ENCODE measurements at regions not wholly inside any gene's neighbourhood (a gene's known extent, or its start where the extent isn't known, plus 50 kb on each side); places are given as distances from the start of the nearest gene placed in this dataset.

DNA sequence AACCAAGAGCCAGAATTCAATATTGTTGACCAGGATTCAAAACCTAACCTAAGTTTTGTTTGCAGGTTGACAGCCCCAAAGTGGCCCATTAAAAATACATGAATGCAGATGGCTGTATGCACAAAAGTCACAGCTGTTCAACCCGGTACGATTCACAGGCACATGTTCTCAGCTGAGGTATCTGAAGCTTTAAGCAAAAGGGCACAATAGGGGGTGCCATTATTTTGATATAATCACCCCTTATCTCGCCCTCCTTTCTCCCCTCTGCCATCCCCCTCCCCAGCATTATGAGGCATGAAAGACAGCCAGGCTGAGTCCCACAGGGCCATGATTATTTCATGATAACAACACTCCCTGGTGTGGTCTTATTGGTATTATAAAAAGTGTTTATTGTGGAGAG, 264.9 kb downstream of the EBLN2 start:
- Histone ChIP-seq H2BK15ac (ENCODE audit: low read length) (no peak overlapping the region), H2AFZ (ENCODE audit: low read length) (no peak overlapping the region), H3K4ac (replicated peaks; ENCODE audit: insufficient read length, low read depth, low read length) (no peak overlapping the region), H2BK20ac (ENCODE audit: low read length) (no peak overlapping the region), H3K56ac (replicated peaks; ENCODE audit: insufficient read length, low read depth, low read length) (no peak overlapping the region), H3K4me1 (replicated peaks in 1 of 4; ENCODE audit: control insufficient read depth in 3 of 4, insufficient read depth in 4 of 4, low read length in 3 of 4) (peaks cover 0 to 4% (median 1%) of the 10 kb centered on the region in 4 experiments; a peak in 2 of 7 replicates), H3K9ac (replicated peaks in 1 of 4; ENCODE audit: extremely low read depth in 1 of 4, low read depth in 3 of 4, low read length in 3 of 4) (no peak overlapping the region), H2BK12ac (ENCODE audit: low read depth, low read length) (no peak overlapping the region), H4K91ac (replicated peaks; ENCODE audit: insufficient read length, low read length) (no peak overlapping the region), H3K27me3 (replicated peaks in 1 of 4; ENCODE audit: control insufficient read depth in 3 of 4, extremely low read depth in 1 of 4, insufficient read depth in 3 of 4, low read length in 3 of 4) (no peaks in the 10 kb centered on the region), H3K4me3 (ENCODE audit: extremely low read depth in 1 of 4, insufficient read depth in 2 of 4, low read depth in 3 of 4, low read length in 4 of 4) (no peak overlapping the region), H2AK5ac (ENCODE audit: low read depth, low read length) (no peak overlapping the region), H3K9me3 (ENCODE audit: insufficient read depth in 2 of 2, low read depth in 1 of 2, low read length in 1 of 2) (no peaks in the 10 kb centered on the region; a peak in 1 of 4 replicates), H3K23me2 (ENCODE audit: low read depth, low read length) (no peaks in the 10 kb centered on the region), H2BK5ac (ENCODE audit: low read depth, low read length) (no peak overlapping the region), H3K79me2 (ENCODE audit: control insufficient read depth in 1 of 2, insufficient read depth in 2 of 2, low read length in 2 of 2) (no peaks in the 10 kb centered on the region), H3K23ac (ENCODE audit: insufficient read length) (no peak overlapping the region), H4K5ac (ENCODE audit: insufficient read length, low read depth, low read length) (no peak overlapping the region), H3K27ac (ENCODE audit: low read depth, low read length) (no peak overlapping the region), H2BK120ac (replicated peaks; ENCODE audit: low read depth, low read length) (no peak overlapping the region), H4K8ac (ENCODE audit: extremely low read depth, insufficient read depth, low read length) (no peak overlapping the region), H3K4me2 (ENCODE audit: insufficient read depth in 1 of 2, low read depth in 2 of 2, low read length in 2 of 2) (no peak overlapping the region), H3K36me3 (ENCODE audit: control insufficient read depth in 2 of 4, insufficient read depth in 4 of 4, low read length in 3 of 4) (no peaks in the 10 kb centered on the region), H3K18ac (ENCODE audit: extremely low read depth, low read length) (no peak overlapping the region), H3K14ac (ENCODE audit: insufficient read length) (no peak overlapping the region), H4K20me1 (replicated peaks in 1 of 2; ENCODE audit: control insufficient read depth in 1 of 2, insufficient read depth in 2 of 2, low read length in 2 of 2) (no peaks in the 10 kb centered on the region), H3K79me1 (ENCODE audit: low read depth, low read length) (no peaks in the 10 kb centered on the region)
- FAIRE-seq = no peak
- no peak for DNase-seq (ENCODE audit: low read depth in 1 of 2, low spot score in 2 of 2)
- 91% methylated on average over 3 of the region's 3 CpGs; no CpG with 5 or more reads in 1 of the 2 experiments for WGBS, 2 experiments (ENCODE audit: extremely low coverage in 1 of 2, insufficient coverage in 1 of 2, insufficient read length in 1 of 2, insufficient replicate concordance in 2 of 2, low coverage in 1 of 2, low lambda C conversion rate in 2 of 2, missing lambda C conversion rate in 1 of 2)
- POLR2A ChIA-PET (ENCODE audit: partially characterized antibody) = no interaction called here
- CTCF ChIA-PET (ENCODE audit: partially characterized antibody) = interaction anchor here (0.8 to 2.2 kb wide), 4 partner anchors 13 to 100 kb away, joined by 3 to 5 read pairs (median 4); no protein-coding TSS in a partner anchor
- no peak for TF ChIP-seq SUZ12 (IDR thresholded peaks at IDR 0.05; ENCODE audit: low read length)
- TF ChIP-seq CHD2 (IDR thresholded peaks at IDR 0.05; ENCODE audit: low read length) = no peak
- TF ChIP-seq ASH2L (IDR thresholded peaks at IDR 0.05; ENCODE audit: low read length) = no peak
- TF ChIP-seq, protein P1, sequence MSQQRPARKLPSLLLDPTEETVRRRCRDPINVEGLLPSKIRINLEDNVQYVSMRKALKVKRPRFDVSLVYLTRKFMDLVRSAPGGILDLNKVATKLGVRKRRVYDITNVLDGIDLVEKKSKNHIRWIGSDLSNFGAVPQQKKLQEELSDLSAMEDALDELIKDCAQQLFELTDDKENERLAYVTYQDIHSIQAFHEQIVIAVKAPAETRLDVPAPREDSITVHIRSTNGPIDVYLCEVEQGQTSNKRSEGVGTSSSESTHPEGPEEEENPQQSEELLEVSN (IDR thresholded peaks at IDR 0.05) = no peak
- no peak for TF ChIP-seq CEBPB (IDR thresholded peaks at IDR 0.05; ENCODE audit: low read depth, low read length)
- no peak for TF ChIP-seq SIRT6 (IDR thresholded peaks at IDR 0.05; ENCODE audit: low read length)
- no peak for TF ChIP-seq NANOG (IDR thresholded peaks at IDR 0.05; ENCODE audit: insufficient read depth, low read depth, low read length, poor library complexity, severe bottlenecking)
- no peak for TF ChIP-seq CBX8 (IDR thresholded peaks at IDR 0.05; ENCODE audit: borderline replicate concordance, low read depth, low read length)
- TF ChIP-seq POU5F1 (IDR thresholded peaks at IDR 0.05; ENCODE audit: low read depth, low read length) = no peak
- no peak for TF ChIP-seq EP300 (IDR thresholded peaks at IDR 0.05; ENCODE audit: borderline replicate concordance in 1 of 2, low read depth in 2 of 2, low read length in 2 of 2)
